ENCODE measurements at regions not wholly inside any gene's neighbourhood (a gene's known extent, or its start where the extent isn't known, plus 50 kb on each side); places are given as distances from the start of the nearest gene placed in this dataset.
"Not testable (repeated sequence)": the region's sequence is repeated elsewhere in the genome, so short reads cannot be mapped to it uniquely, and the experiment has no call there.

GRCh38 chr16:33643270-33643669, 183.9 kb downstream of the TP53TG3F start:
- TF ChIP-seq CTCF (IDR thresholded peaks at IDR 0.05); USF2 (CRISPR knock-in tag; IDR thresholded peaks at IDR 0.05); ELF4 (CRISPR knock-in tag; IDR thresholded peaks at IDR 0.05; ENCODE audit: low read depth); FOXP1 (CRISPR knock-in tag; IDR thresholded peaks at IDR 0.05; ENCODE audit: borderline replicate concordance): not testable (repeated sequence)

Measured in WTC11 (cell line).